Peyer's patch (tissue), 4 donors: ENCODE measurements at regions not wholly inside any gene's neighbourhood (a gene's known extent, or its start where the extent isn't known, plus 50 kb on each side); places are given as distances from the start of the nearest gene placed in this dataset.

Source experiments
- DNase-seq, 3 donors: peaks; one replicate each; pipeline ENCODE4 v3.0.0-alpha.2; 2017 to 2019
- H3K27ac ChIP-seq, 4 donors: fragments of 200-600 bp; sonication (generic); one replicate each; pipeline ENCODE4 v1.5.1; 2016 to 2019
- H3K27me3 ChIP-seq, 2 donors: fragments of 200-600 bp; sonication (generic); one replicate each; pipeline ENCODE4 v1.5.1; 2019
- H3K36me3 ChIP-seq, 3 donors: fragments of 200-600 bp; sonication (generic); one replicate each; pipeline ENCODE4 v1.5.1; 2016 to 2019
- H3K4me1 ChIP-seq, 4 donors: fragments of 200-600 bp; sonication (generic); one replicate each; pipeline ENCODE4 v1.5.1; 2016 to 2019
- H3K4me3 ChIP-seq, 4 donors: fragments of 200-600 bp; sonication (generic); 1 replicate in 3 of 4; 2 replicates in 1 of 4; pipeline ENCODE4 v1.5.1; 2016 to 2019; ENCODE audit warnings: mild to moderate bottlenecking in 1 of 4
- H3K9me3 ChIP-seq, 4 donors: fragments of 200-600 bp; sonication (generic); one replicate each; pipeline ENCODE4 v1.5.1; 2016 to 2019; ENCODE audit warnings: mild to moderate bottlenecking in 1 of 4
- CTCF ChIP-seq, 6 experiments: fragments of 450-650 bp in 4 of 6; fragments of 200-600 bp in 2 of 6; sonication (generic) in 1 of 6; IDR thresholded peaks; one replicate each; pipeline ENCODE4 v1.5.1; 2017 to 2019; ENCODE audit warnings: antibody characterized with exemption in 6 of 6, mild to moderate bottlenecking in 3 of 6, moderate library complexity in 1 of 6
- POLR2A ChIP-seq, 2 donors: fragments of 450-650 bp; IDR thresholded peaks; one replicate each; pipeline ENCODE4 v1.5.1; 2017; ENCODE audit warnings: antibody characterized with exemption in 2 of 2, mild to moderate bottlenecking in 2 of 2, moderate library complexity in 2 of 2

GRCh38 chr3:25170021-25170420 is 258.0 kb upstream of the RARB start:
- Histone ChIP-seq H3K27ac (no peak overlapping the region), H3K27me3 (no peaks in the 10 kb centered on the region), H3K36me3 (no peaks in the 10 kb centered on the region), H3K4me3 (no peak overlapping the region), H3K9me3 (peaks cover 0 to 4% (median 0%) of the 10 kb centered on the region in 4 donors), H3K4me1 (no peaks in the 10 kb centered on the region)
- DNase-seq, result no peak
- TF ChIP-seq CTCF (IDR thresholded peaks at IDR 0.05) (no peak), POLR2A (IDR thresholded peaks at IDR 0.05) (no peak)

GRCh38 chr3:25171118-25171807 is 256.8 kb upstream of the RARB start:
- DNase-seq, result no peak
- H3K36me3 ChIP-seq, result no peaks in the 10 kb centered on the region

GRCh38 chr3:25171897-25172296 is 256.2 kb upstream of the RARB start:
- no peak for DNase-seq
- Histone ChIP-seq H3K27ac (no peak overlapping the region), H3K27me3 (no peaks in the 10 kb centered on the region), H3K36me3 (no peaks in the 10 kb centered on the region), H3K4me1 (no peaks in the 10 kb centered on the region), H3K9me3 (peaks cover 0 to 4% (median 0%) of the 10 kb centered on the region in 4 donors), H3K4me3 (no peak overlapping the region)
- TF ChIP-seq CTCF (IDR thresholded peaks at IDR 0.05) (no peak), POLR2A (IDR thresholded peaks at IDR 0.05) (no peak)

More at GRCh38 chr3:25171118-25171807, 256.8 kb upstream of the RARB start:
- peaks cover 0 to 4% (median 0%) of the 10 kb centered on the region in 4 donors for H3K9me3 ChIP-seq
- no peaks in the 10 kb centered on the region for H3K27me3 ChIP-seq
- no peaks in the 10 kb centered on the region for H3K4me1 ChIP-seq
- TF ChIP-seq POLR2A (IDR thresholded peaks at IDR 0.05), result no peak
- no peak for TF ChIP-seq CTCF (IDR thresholded peaks at IDR 0.05)
- no peak overlapping the region for H3K4me3 ChIP-seq
- H3K27ac ChIP-seq, result no peak overlapping the region

- Histone ChIP-seq H3K27ac (no peak overlapping the region), H3K4me1 (no peaks in the 10 kb centered on the region), H3K27me3 (no peaks in the 10 kb centered on the region), H3K36me3 (no peaks in the 10 kb centered on the region), H3K9me3 (peaks cover 0 to 4% (median 0%) of the 10 kb centered on the region in 4 donors), H3K4me3 (no peak overlapping the region)
- DNase-seq, result no peak
- TF ChIP-seq CTCF (IDR thresholded peaks at IDR 0.05) (no peak), POLR2A (IDR thresholded peaks at IDR 0.05) (no peak)
Observed at GRCh38 chr3:25173606-25174005, 254.5 kb upstream of the RARB start.

- peaks cover 0 to 4% (median 0%) of the 10 kb centered on the region in 4 donors for H3K9me3 ChIP-seq
- no peaks in the 10 kb centered on the region for H3K4me1 ChIP-seq
- no peak for TF ChIP-seq POLR2A (IDR thresholded peaks at IDR 0.05)
- TF ChIP-seq CTCF (IDR thresholded peaks at IDR 0.05), result no peak
- no peak overlapping the region for H3K27ac ChIP-seq
- H3K27me3 ChIP-seq, result no peaks in the 10 kb centered on the region
- no peak for DNase-seq
- H3K4me3 ChIP-seq, result no peak overlapping the region
- no peaks in the 10 kb centered on the region for H3K36me3 ChIP-seq
Observed at GRCh38 chr3:25174251-25174650, 253.8 kb upstream of the RARB start.
